A673 (cell line): ENCODE measurements at regions not wholly inside any gene's neighbourhood (a gene's known extent, or its start where the extent isn't known, plus 50 kb on each side); places are given as distances from the start of the nearest gene placed in this dataset.

Experiments
- BruUV-seq: library from RNA; stranded (reverse); fragments of 400-500 nt; replicated peaks from 2 replicates; lab custom pipeline; 2021; lab: Mats Ljungman, UMichigan
- CTCF ChIA-PET: fragments of 300-600 bp; sonication (Branson Sonifier 250); formaldehyde crosslinking; loops from one replicate; lab custom pipeline; 2022; ENCODE audit warnings: antibody characterized with exemption; lab: Charles Lee
- POLR2A ChIA-PET: fragments of 300-600 bp; sonication (Branson Sonifier 250); formaldehyde crosslinking; loops from one replicate; lab custom pipeline; 2022; ENCODE audit warnings: antibody characterized with exemption; ENCODE audit not compliant: low non-redundant PET; lab: Charles Lee
- DNase-seq: peaks from one replicate; pipeline ENCODE4 v3.0.0-alpha.2; 2015; ENCODE audit warnings: low spot score
- H3K27ac ChIP-seq: fragments of 200-600 bp; sonication (generic); 2 replicates; pipeline ENCODE4 v1.5.1; 2016; ENCODE audit warnings: mixed run types, low read depth, mild to moderate bottlenecking, mixed read lengths, antibody characterized with exemption, low read length; ENCODE audit not compliant: poor library complexity, severe bottlenecking
- H3K27me3 ChIP-seq: fragments of 200-600 bp; sonication (generic); replicated peaks from 2 replicates; pipeline ENCODE4 v1.6.1; 2017; ENCODE audit warnings: mixed run types, low read depth, mild to moderate bottlenecking, mixed read lengths, antibody characterized with exemption, low read length; ENCODE audit not compliant: insufficient read depth, poor library complexity
- H3K36me3 ChIP-seq: fragments of 200-600 bp; sonication (generic); 2 replicates; pipeline ENCODE4 v1.6.1; 2016; ENCODE audit warnings: mixed run types, mild to moderate bottlenecking, mixed read lengths, antibody characterized with exemption, low read length; ENCODE audit not compliant: insufficient read depth, poor library complexity, severe bottlenecking
- H3K4me1 ChIP-seq: fragments of 200-600 bp; sonication (generic); 2 replicates; pipeline ENCODE4 v1.6.1; 2017; ENCODE audit warnings: mixed run types, mild to moderate bottlenecking, mixed read lengths, antibody characterized with exemption, low read length; ENCODE audit not compliant: insufficient read depth, poor library complexity, severe bottlenecking
- H3K4me3 ChIP-seq: fragments of 200-600 bp; sonication (generic); 2 replicates; pipeline ENCODE4 v1.5.1; 2016; ENCODE audit warnings: low read depth, mixed run types, mild to moderate bottlenecking, mixed read lengths, low read length; ENCODE audit not compliant: poor library complexity, severe bottlenecking
- H3K9me3 ChIP-seq: fragments of 200-600 bp; sonication (generic); 2 replicates; pipeline ENCODE4 v1.6.1; 2016; ENCODE audit warnings: mixed run types, low read depth, mild to moderate bottlenecking, mixed read lengths, antibody characterized with exemption, low read length; ENCODE audit not compliant: poor library complexity, severe bottlenecking
- EZH2 ChIP-seq: fragments of 200-600 bp; sonication (generic); IDR thresholded peaks from 2 replicates; pipeline ENCODE4 v1.6.1; 2017; ENCODE audit warnings: borderline replicate concordance, low read depth, mild to moderate bottlenecking, mixed read lengths, antibody characterized with exemption, low read length; ENCODE audit not compliant: poor library complexity, severe bottlenecking
- intact Hi-C: fragments of 100-400 bp; cut with micrococcal nuclease; formaldehyde crosslinking; loops from one replicate; pipeline ENCODE4 v1.10.0; 2022; ENCODE audit not compliant: unreplicated experiment
- TF ChIP-seq, protein P1 (sequence below): fragments of 300-800, 200-600 bp; sonication (generic); conservative IDR thresholded peaks from 2 replicates; pipeline ENCODE4 v1.5.1; 2017; ENCODE audit warnings: low read depth, mild to moderate bottlenecking, antibody characterized with exemption, low read length, moderate library complexity, mixed read lengths

DNA sequence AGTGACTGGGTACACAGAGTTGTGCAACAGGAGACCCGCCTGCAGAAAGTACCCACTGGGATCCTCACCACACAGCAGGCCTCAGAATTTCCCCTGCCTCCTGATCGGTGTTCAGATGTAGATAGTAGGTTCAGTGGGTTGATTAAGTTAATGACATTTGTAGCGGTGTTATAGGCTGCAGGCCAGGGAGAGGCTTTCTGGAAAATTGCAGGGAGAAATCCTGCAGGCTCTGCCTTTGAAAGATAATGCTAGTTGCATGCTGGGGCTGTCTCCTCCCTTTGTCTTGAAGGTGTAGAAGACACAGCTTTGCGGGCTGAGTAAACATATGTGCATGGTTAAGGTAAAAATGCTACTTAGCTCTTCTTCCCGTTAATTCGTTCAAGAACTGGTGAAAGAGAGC, 406.3 kb upstream of the RBFOX1 start:
- Histone ChIP-seq H3K4me1 (no peaks in the 10 kb centered on the region), H3K9me3 (no peaks in the 10 kb centered on the region), H3K27me3 (no peaks in the 10 kb centered on the region), H3K36me3 (no peaks in the 10 kb centered on the region), H3K27ac (no peak overlapping the region), H3K4me3 (no peak overlapping the region)
- no peak for DNase-seq
- intact Hi-C loops = no loop called here
- TF ChIP-seq, protein P1, sequence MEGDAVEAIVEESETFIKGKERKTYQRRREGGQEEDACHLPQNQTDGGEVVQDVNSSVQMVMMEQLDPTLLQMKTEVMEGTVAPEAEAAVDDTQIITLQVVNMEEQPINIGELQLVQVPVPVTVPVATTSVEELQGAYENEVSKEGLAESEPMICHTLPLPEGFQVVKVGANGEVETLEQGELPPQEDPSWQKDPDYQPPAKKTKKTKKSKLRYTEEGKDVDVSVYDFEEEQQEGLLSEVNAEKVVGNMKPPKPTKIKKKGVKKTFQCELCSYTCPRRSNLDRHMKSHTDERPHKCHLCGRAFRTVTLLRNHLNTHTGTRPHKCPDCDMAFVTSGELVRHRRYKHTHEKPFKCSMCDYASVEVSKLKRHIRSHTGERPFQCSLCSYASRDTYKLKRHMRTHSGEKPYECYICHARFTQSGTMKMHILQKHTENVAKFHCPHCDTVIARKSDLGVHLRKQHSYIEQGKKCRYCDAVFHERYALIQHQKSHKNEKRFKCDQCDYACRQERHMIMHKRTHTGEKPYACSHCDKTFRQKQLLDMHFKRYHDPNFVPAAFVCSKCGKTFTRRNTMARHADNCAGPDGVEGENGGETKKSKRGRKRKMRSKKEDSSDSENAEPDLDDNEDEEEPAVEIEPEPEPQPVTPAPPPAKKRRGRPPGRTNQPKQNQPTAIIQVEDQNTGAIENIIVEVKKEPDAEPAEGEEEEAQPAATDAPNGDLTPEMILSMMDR = no peak
- no peak for TF ChIP-seq EZH2
- ChIA-PET CTCF (no interaction called here), POLR2A (no interaction called here)
- BruUV-seq = no TSS peak

DNA sequence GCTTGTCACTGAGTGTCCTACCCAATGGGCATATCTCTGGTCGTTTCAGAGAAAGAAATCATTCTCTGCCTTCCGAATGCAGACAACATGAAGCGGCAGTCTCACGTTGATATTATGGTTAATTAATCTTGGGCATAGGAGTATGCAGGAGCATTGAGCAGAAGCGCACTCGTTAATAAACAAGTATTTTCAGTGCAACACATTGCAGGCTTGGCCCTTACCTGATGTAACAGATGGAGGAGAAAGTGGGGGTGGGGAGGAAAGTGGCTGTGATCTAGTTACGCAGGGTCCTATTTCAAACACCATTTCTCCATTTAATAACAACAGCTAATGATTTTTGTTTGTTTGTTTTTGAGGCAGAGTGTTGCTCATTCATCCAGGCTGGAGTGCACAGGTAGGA, 414.0 kb upstream of the RBFOX1 start:
- no TSS peak for BruUV-seq
- POLR2A ChIA-PET = no interaction called here
- H3K27ac ChIP-seq = no peak overlapping the region
- TF ChIP-seq, protein P1 = no peak
- TF ChIP-seq EZH2 = no peak
- CTCF ChIA-PET = no interaction called here
- H3K36me3 ChIP-seq = no peaks in the 10 kb centered on the region
- peaks cover 11% of the 10 kb centered on the region for H3K9me3 ChIP-seq
- no peak for DNase-seq
- no peaks in the 10 kb centered on the region for H3K4me1 ChIP-seq
- no peaks in the 10 kb centered on the region for H3K27me3 ChIP-seq
- intact Hi-C loops = no loop called here
- no peak overlapping the region for H3K4me3 ChIP-seq

DNA sequence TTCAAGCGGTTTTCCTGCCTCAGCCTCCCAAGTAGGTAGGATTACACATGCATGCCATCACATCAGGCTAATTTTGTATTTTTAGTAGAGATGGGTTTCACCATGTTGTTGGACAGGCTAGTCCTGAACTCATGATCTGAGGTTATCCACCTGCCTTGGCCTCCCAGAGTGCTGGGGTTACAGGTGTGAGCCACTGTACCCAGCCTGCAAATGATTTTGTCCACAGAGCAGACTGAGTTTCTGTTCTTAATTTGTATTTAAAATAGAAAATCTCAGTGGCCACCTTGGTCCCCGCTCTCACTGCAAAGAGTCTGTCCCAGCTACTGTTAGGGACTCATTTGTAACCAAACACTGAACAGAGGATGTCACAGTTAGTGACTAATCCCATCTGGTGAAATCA, 415.7 kb upstream of the RBFOX1 start:
- intact Hi-C loops = no loop called here
- H3K27ac ChIP-seq = no peak overlapping the region
- ChIA-PET POLR2A (no interaction called here), CTCF (no interaction called here)
- DNase-seq = no peak
- H3K4me3 ChIP-seq = no peak overlapping the region
- peaks cover 16% of the 10 kb centered on the region for H3K9me3 ChIP-seq
- H3K36me3 ChIP-seq = no peaks in the 10 kb centered on the region
- no peaks in the 10 kb centered on the region for H3K4me1 ChIP-seq
- TF ChIP-seq, protein P1 = no peak
- TF ChIP-seq EZH2 = no peak
- BruUV-seq = no TSS peak
- no peaks in the 10 kb centered on the region for H3K27me3 ChIP-seq
